HT1080 (cell line): ENCODE measurements at regions not wholly inside any gene's neighbourhood (a gene's known extent, or its start where the extent isn't known, plus 50 kb on each side); places are given as distances from the start of the nearest gene placed in this dataset.

Source experiments
- DNase-seq: peaks from one replicate; pipeline ENCODE4 v3.0.0-alpha.2; 2015; ENCODE audit warnings: low read depth

DNA sequence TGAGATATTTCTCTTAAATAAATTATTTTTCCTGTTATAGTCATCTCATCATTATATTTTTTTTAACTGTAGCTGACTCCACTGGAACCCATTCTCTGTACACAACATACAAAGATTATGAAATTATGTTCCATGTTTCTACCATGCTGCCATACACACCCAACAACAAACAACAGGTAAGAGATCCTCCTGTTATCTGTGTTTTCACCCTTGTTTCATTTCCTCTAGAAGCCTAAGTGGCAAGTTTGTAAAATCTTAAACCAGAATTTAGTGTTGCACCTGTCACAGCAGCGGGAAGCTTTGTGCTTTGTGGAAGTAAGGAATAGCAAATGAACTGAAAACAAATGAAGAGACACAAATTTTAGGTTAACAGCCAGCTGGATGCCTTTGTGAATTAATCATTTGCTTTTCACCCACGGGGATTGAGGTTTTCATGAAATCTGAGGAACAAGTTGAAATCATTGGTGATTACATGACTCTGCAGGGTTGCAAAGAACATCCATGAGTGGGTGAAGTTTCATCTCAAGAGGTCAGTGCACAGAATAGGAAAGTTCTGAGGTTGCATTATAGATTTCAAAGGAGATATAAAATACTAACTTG, 273.9 kb upstream of the RGS6 start:
- no peak for DNase-seq

DNA sequence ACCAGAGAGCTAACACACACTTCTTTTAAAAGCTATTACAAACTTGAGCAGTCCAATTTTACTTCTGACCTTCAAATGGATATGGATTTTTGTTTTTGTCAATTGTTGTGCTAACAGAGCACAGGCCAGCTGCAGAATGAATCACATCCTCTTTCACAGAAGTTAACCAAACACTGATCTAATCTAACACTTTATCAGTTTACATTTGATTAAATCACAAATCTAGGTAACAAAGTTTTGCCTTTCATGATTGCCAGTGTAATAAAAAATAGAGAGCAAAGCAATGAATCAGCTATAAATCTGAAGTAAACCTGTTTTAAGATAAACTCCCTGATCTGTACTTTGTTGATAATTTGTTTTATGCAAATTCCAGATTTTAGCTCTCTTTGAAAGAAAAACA, 273.1 kb upstream of the RGS6 start:
- peak; percentile 24 for DNase-seq

DNA sequence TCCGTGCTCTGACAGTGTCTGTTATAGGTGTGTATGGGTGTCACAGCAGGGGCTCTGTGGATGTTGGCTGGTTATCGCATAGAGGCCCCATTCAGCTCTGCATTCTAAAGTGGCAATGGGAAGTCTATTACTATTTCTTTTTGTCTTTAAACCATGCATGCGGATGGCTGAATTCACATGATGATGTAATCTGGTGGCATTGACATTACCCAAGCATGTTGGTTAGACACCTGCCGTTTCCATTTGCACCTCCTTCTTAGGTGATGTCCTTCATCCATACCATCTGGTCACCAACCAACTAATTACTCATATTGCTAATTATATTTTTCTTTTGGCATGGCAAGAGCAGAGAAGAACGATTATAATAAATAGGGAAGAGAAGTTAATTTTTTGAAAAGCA, 270.8 kb upstream of the RGS6 start:
- no peak for DNase-seq

DNA sequence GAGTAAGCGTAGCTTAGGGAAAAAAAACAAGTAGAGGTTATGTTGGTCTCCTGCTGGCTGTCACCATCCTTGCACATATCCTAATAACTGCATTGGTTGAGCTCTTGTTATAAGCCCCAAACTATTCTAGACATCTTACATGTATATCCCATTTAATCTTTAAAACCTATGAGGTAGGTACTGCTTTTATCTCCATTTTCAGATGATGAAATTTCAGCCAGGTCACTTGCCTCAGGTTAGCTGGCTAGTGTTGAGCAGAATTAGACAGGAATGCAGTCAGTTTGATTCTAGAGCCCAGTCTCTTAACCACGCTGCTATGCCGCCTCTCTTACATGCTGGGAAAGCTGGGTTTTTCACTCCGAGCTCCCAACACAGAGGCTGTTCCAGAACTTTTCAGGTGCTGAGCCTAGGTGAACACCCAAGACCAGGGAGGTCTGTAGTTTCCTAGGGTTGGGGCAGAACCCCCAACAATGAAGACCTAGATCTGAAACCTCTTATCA, 269.9 kb upstream of the RGS6 start:
- no peak for DNase-seq

DNA sequence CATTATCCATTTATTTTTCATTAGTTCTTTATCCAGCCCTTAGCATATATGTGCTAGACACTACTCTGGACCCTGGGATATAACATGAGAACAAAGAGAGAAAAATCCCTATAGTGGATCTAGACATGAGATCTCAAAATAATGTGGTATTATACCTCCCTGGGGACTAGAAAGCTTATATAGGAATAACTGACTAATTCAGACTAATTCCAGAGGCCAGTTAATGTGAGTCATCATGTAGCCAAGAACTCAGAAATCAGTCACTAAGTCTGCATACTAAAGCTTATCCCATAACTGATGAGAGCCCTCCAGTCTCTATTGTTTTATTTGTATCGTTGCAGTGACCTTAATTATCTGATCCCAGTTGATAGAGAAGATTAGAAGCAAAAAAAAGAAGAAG, 267.1 kb upstream of the RGS6 start:
- peak; percentile 72 for DNase-seq

DNA sequence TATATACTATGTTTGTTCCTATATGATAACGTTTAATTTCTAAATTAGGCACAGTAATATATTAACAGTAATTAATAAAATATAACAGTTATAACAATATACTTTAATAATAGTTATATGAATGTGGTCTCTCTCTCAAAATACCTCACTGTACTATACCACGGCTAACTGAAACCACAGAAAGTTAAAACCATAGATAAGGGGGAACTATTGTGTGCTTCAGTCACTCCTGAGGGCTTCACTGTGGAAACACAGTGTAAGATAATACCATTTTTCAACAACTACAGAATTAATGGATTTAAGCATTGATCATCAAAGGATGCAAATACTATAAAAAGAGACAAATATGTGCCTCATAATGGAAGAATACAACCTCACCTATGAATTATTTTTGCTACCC, 266.4 kb upstream of the RGS6 start:
- no peak for DNase-seq

DNA sequence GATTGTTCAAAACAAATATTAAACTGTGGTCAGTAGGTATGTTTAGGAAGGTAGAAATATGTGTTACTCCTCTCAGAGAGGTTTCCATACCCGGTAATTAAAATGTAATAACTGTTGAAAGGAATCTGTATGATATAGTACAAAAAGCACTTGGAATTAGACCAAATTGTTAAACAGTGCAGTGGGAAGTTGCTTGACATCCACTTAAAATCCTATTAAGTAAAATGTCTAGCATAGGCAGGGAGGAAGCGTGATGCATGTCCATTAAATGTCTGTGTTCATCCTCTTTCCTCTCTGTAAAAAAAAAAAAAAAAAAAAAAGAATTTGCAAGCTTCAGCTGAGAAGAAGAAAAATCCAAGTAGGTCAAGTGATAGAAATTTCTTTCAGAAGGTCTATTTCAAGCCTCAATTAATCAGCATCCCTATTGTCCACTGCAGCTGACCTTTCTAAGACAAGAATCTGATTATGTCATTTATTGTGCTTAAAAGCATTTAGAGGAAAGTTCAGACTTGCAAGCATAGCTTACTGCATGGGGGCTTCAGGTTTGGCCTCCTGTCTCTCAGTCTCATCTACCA, 265.6 kb upstream of the RGS6 start:
- no peak for DNase-seq

DNA sequence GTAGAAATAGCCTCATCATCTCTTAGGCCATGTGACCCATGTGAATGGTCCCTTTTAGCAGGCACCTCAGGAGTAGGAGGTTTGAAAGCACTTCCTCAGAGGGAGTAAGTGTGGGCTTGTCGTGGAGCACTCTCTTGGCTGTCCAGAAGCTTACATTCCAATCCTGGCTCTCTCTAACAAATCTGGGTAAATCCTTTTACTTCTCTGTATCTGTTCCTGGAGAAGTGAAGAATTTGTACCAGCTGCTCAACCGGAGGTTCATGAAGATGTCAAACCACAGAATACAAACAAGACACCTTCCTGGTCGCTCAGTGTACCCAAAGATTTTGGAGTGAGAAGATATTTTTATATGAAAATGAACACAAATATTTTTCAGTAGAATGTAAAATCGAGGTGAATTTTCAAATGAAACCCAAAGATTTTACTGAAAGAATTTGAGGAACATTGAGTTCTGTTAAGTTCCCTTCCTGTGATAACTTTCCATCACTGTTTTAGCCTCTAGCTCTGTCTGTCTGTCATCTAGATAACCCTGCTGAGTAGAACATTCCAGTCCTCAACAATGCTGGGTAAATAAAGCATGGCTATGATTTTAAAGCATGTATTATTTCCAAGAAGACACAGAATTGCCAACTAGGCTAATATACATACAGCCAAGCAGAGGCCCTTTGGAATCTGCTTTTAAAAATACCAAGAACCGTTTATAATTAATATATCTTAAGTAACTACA, 263.9 kb upstream of the RGS6 start:
- no peak for DNase-seq

DNA sequence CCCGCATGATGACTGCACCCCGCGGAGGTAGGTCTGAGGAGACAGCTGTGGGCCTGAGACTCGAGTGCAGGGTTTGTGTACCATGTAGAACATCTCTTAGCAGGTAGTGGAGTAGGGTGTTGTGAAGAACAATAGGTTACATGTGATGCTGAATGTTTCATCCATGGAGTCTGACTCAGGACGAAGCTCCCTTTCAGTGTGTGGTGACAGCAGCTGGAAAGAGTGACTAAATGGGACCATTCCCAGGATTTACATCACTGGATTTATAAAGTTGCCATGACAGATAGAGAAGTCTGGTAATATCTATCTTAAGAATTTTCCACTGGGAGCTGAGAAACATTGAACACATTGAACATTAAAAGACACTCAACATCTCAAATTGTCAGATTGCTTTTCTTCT, 259.6 kb upstream of the RGS6 start:
- DNase-seq, result no peak

DNA sequence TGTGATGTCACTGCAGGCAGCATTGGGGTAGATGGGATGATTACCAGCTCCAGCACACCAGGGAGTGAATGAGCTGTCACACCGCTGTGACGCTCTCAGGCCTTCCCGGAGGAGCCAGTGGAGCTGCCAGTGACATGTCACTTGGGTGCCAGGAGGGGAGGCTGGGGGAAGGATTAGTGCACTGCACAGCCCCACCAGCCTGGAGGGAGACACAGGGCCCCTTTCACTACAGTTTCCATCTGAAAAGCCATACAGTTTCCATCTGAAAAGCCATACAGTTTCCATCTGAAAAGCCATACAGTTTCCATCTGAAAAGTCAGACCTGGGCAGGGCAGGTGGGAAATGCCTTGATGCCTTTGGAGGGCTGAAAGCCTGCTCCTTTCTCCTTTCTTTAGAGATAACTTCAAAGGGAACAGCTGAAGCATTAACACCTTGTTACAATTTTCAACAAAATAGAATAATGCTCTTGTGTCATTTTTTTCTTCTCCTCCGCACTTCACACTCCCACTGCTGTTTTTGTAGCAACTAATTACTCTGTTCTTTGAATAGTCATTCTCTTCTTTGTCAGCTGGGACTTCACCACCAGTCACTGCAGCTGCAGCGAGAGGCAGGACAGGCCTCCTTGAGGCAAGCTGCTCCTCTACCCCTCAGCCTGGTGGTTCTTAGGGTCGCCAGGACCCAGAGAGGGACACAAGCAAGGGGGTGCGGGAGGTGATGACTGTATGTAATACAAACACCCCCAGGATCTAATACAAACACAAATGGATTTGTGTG, 256.9 kb upstream of the RGS6 start:
- no peak for DNase-seq

DNA sequence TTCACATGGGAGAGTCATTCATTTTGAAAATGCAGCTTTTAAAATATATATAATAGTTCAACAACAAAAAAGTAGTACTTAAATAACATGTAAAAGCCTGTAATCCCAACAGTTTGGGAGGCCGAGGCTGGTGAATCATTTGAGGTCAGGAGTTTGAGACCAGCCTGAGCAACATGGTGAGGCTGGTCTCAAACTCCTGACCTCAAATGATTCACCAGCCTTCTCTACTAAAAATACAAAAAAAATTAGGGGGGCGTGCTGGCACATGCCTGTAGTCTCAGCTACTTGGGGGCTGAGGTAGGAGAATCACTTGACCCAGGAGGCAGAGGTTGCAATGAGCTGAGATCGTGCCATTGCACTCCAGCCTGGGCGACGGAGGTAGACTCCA, 256.3 kb upstream of the RGS6 start:
- DNase-seq, result peak; percentile 15

DNA sequence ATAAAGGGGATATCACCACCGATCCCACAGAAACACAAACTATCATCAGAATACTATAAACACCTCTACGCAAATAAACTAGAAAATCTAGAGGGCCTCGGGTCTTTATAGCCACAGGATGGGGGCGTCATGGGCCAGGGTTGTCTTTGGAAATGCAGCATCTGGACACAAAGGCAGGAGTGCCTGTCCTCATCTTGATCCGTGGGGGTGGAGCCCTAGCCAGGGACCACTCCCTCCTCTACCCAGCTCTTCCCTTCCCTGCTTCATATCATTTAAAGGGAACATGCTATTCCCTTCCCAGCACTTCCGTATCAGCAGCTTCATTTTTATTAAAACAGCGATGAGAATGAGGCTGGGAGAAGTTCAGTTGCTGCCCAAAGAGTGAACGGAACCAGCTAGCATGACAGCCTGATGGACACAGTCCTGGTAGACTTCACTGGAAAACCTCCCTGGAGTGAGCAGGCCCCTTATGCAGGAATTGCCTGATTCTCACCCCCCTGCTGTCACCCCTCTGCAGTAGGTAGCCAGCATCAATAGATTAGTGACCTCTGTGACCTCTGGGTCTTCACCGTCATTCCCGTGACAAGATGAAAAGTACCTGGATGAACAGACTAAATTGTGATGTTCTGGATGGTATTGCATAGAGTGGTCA, 251.4 kb upstream of the RGS6 start:
- DNase-seq, result no peak

DNA sequence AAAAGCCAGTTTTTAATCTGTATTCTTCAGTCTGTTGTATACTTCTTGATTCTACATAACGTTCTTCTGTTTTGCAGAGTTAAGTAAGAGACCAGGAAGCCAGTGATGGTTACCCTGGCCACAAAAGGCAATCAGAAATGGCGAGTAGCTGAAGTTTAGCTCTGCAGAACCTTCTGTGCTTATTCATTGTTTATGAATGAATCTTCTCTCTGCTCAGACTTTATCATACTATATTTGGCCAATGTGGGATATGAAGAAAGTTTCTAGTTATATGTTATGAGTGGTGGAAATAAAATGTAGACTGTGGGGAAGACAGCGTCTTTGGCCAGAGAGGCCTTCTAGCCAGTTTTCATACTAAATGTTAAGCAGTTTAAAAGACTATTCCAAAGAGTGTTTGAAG, 249.9 kb upstream of the RGS6 start:
- no peak for DNase-seq

DNA sequence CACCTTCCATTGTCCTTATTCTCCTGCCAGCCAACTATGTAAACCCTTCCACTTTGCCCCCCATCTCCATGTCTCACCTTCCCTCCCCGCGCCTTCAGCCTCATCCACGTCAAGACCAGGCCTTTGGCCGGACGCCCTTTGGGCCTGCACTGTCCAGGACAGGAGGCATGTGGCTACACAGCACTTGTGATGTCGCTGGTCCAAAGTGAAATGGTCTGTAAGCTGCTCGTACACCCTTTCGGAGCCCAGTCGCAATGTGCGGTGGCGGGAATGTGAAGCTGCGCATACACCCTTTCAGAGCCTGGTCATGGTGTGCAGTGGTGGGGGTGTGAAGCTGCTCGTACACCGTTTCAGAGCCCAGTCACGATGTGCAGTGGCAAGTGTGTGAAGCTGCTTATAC, 247.9 kb upstream of the RGS6 start:
- no peak for DNase-seq

DNA sequence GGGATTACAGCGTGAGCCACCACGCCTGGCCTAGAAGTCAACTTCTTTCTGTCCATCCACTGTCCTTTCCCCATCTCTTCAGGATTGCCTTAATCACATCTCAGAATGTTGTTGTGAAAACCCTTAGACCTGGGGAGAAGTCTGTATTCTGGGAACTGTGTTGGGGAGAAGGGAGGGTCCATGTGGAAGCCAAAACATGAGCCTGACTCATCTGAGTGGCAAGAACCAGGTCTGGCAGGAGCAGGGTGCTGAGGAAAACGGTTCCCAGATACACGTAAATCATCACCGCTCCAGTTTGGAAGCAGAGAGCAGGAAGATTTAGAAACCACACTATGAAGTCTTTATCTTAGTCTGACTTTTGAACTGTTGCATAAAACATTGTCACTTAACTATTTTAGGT, 245.6 kb upstream of the RGS6 start:
- DNase-seq, result no peak

DNA sequence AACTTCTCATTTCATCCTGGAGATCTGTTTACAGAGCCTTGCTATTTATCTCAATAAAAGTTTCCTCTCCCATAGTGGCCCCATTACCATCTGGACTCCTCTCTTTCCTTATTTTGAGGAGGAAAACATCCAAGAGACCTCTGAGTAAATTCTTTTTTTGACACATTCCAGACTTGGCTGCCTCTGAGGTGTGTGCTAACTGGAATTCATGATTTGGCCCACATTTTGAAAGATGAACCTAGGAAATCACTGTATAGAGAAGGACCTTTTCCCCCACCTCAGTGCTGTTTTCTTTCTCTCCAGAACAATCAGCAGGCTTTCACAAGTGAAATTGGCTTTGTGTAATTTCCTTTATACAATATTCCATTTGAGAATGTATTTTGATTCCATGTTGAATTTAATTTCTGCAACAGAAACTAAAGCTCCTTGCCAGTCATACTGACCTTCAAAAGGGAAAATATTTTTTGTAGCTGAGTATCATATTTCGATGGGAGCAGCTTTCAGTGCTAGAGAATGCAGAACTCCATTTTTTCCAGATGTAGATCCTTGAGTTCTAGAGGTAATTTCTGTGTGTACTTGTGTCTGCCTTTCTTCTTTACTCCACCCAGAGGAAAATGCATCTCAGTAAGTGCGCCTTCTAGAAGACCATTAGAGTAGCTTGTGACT, 244.9 kb upstream of the RGS6 start:
- no peak for DNase-seq

DNA sequence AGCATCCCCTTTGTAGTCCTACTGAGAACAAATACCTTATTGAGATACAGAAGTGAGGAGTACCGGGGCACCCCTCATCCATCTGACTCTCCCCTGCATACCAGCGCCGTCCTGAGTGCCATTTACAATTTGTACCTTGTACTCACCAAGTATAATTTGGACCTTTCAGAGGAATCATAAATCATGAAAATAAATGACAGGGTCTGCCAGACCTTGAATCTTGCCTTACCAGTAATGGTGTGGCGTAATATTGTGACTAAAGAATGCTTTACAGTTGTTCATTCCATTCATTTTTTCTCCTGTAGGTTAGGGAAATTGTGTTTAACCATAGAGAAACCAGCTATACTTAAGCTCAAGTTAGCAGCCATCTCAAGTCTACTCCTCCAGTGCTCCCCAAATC, 243.7 kb upstream of the RGS6 start:
- DNase-seq, result no peak

DNA sequence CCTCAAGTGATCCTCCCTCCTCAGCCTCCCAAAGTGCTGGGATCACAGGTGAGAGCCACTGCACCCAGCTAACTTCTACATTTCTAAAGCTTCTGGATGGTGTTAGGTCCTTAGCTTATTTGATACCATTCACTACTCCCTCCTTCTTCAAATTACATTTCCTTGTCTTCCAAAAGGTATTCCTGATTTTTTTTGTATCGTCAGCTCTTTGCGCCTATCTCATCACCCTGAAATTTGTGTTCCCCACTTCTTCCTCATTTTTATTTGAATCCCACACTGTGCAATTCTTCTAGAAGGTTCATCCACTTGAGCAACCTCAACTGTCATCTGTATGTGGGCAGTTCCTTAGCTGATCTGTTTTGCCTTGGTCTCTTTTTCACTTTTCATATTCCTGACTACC, 241.8 kb upstream of the RGS6 start:
- DNase-seq, result no peak

DNA sequence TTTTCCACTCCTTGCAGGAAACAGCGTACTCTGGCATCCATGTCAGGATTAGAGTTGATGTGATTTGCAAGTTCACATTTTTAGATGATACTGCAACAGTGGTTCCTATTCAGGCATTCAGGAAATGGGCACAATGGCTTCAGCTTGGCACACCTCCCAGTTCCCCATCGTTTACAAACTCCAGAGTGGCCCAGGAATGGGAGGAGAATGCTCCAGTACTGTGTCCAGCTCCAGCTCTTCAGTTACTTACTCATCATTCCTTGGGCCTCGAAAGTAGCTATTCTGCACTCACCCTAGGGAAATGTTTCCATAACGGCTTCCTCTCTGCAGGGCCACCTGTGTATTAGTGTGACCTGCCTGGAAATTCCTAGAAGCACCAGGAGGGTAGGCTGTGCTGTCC, 239.7 kb upstream of the RGS6 start:
- peak; percentile 75 for DNase-seq

DNA sequence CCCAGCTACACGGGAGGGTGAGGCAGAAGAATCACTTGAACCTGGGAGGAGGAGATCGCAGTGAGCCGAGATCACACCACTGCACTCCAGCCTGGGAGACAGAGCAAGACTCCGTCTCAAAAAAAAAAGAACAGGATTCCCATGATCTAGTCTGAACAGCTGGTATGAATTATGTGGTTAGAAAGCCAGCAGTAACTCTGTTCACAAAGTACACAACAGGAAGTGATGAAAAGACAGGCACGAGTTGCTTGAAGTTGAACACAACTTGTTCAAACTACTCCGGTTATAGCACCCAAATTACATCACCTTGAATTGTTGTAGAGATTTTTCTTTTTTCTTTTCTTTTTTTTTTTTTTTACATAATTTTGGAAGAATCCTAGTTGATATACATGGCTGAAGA, 238.8 kb upstream of the RGS6 start:
- DNase-seq, result no peak
